ENCODE measurements at regions not wholly inside any gene's neighbourhood (a gene's known extent, or its start where the extent isn't known, plus 50 kb on each side); places are given as distances from the start of the nearest gene placed in this dataset.
"Not testable (repeated sequence)": the region's sequence is repeated elsewhere in the genome, so short reads cannot be mapped to it uniquely, and the experiment has no call there.

- H3K9me3 ChIP-seq (ENCODE audit: control insufficient read depth, insufficient read depth, low read length): no peaks in the 10 kb centered on the region
- H3K4me2 ChIP-seq (ENCODE audit: low read length): no peak overlapping the region
- no peaks in the 10 kb centered on the region for H3K36me3 ChIP-seq (ENCODE audit: control insufficient read depth, low read length)
- H3K27me3 ChIP-seq (ENCODE audit: control insufficient read depth, low read length): no peaks in the 10 kb centered on the region
- H3F3A ChIP-seq (ENCODE audit: control insufficient read depth, insufficient read depth): no peaks in the 10 kb centered on the region
- no peak for TF ChIP-seq EZH2phosphoT487 (IDR thresholded peaks at IDR 0.05; ENCODE audit: borderline replicate concordance, low read length)
- TF ChIP-seq CTCF (IDR thresholded peaks at IDR 0.05; ENCODE audit: low read depth, low read length, poor library complexity, severe bottlenecking): no peak
- H3K4me3 ChIP-seq (ENCODE audit: low read length): no peak overlapping the region
- no peak overlapping the region for H3K27ac ChIP-seq (ENCODE audit: low read depth, low read length)
- H3K4me1 ChIP-seq (ENCODE audit: control insufficient read depth, low read length): no peaks in the 10 kb centered on the region
- H4K20me1 ChIP-seq (ENCODE audit: control insufficient read depth, insufficient read depth, low read depth, low read length): no peaks in the 10 kb centered on the region
- no peaks in the 10 kb centered on the region for H3K9me2 ChIP-seq (replicated peaks; ENCODE audit: control insufficient read depth, low read length)
- no peaks in the 10 kb centered on the region for H3K79me2 ChIP-seq (ENCODE audit: control insufficient read depth, low read length)
Observed at GRCh38 chr11:87719326-87720073, 455.7 kb downstream of the RAB38 start.

- no peak overlapping the region for H3K4me3 ChIP-seq (ENCODE audit: low read length)
- no peaks in the 10 kb centered on the region for H3K9me3 ChIP-seq (ENCODE audit: control insufficient read depth, insufficient read depth, low read length)
- TF ChIP-seq EZH2phosphoT487 (IDR thresholded peaks at IDR 0.05; ENCODE audit: borderline replicate concordance, low read length): no peak
- TF ChIP-seq CTCF (IDR thresholded peaks at IDR 0.05; ENCODE audit: low read depth, low read length, poor library complexity, severe bottlenecking): no peak
- H3F3A ChIP-seq (ENCODE audit: control insufficient read depth, insufficient read depth): no peaks in the 10 kb centered on the region
- no peak overlapping the region for H3K27ac ChIP-seq (ENCODE audit: low read depth, low read length)
- no peaks in the 10 kb centered on the region for H3K9me2 ChIP-seq (replicated peaks; ENCODE audit: control insufficient read depth, low read length)
- H3K4me1 ChIP-seq (ENCODE audit: control insufficient read depth, low read length): no peaks in the 10 kb centered on the region
- no peaks in the 10 kb centered on the region for H4K20me1 ChIP-seq (ENCODE audit: control insufficient read depth, insufficient read depth, low read depth, low read length)
- H3K79me2 ChIP-seq (ENCODE audit: control insufficient read depth, low read length): no peaks in the 10 kb centered on the region
- no peaks in the 10 kb centered on the region for H3K27me3 ChIP-seq (ENCODE audit: control insufficient read depth, low read length)
- no peaks in the 10 kb centered on the region for H3K36me3 ChIP-seq (ENCODE audit: control insufficient read depth, low read length)
- H3K4me2 ChIP-seq (ENCODE audit: low read length): no peak overlapping the region
Observed at GRCh38 chr11:87712802-87713202, 462.4 kb downstream of the RAB38 start.

- H3K27ac ChIP-seq (ENCODE audit: low read depth, low read length): no peak overlapping the region
- TF ChIP-seq CTCF (IDR thresholded peaks at IDR 0.05; ENCODE audit: low read depth, low read length, poor library complexity, severe bottlenecking) (no peak), EZH2phosphoT487 (IDR thresholded peaks at IDR 0.05; ENCODE audit: borderline replicate concordance, low read length) (no peak)
- no peaks in the 10 kb centered on the region for H3K36me3 ChIP-seq (ENCODE audit: control insufficient read depth, low read length)
- no peaks in the 10 kb centered on the region for H3K4me1 ChIP-seq (ENCODE audit: control insufficient read depth, low read length)
- H3K27me3 ChIP-seq (ENCODE audit: control insufficient read depth, low read length): no peaks in the 10 kb centered on the region
- no peaks in the 10 kb centered on the region for H3K9me3 ChIP-seq (ENCODE audit: control insufficient read depth, insufficient read depth, low read length)
- H3F3A ChIP-seq (ENCODE audit: control insufficient read depth, insufficient read depth): no peaks in the 10 kb centered on the region
- no peak overlapping the region for H3K4me3 ChIP-seq (ENCODE audit: low read length)
- H3K9me2 ChIP-seq (replicated peaks; ENCODE audit: control insufficient read depth, low read length): no peaks in the 10 kb centered on the region
- H3K79me2 ChIP-seq (ENCODE audit: control insufficient read depth, low read length): no peaks in the 10 kb centered on the region
- H4K20me1 ChIP-seq (ENCODE audit: control insufficient read depth, insufficient read depth, low read depth, low read length): no peaks in the 10 kb centered on the region
- H3K4me2 ChIP-seq (ENCODE audit: low read length): no peak overlapping the region
Observed at GRCh38 chr11:87712391-87712790, 462.9 kb downstream of the RAB38 start.

GRCh38 chr11:87703589-87703988, 471.7 kb downstream of the RAB38 start:
- H3K9me3 ChIP-seq (ENCODE audit: control insufficient read depth, insufficient read depth, low read length); H3K9me2 ChIP-seq (replicated peaks; ENCODE audit: control insufficient read depth, low read length); H3K4me2 ChIP-seq (ENCODE audit: low read length); H3K79me2 ChIP-seq (ENCODE audit: control insufficient read depth, low read length); H3K4me1 ChIP-seq (ENCODE audit: control insufficient read depth, low read length); H3K27me3 ChIP-seq (ENCODE audit: control insufficient read depth, low read length); H4K20me1 ChIP-seq (ENCODE audit: control insufficient read depth, insufficient read depth, low read depth, low read length); H3K4me3 ChIP-seq (ENCODE audit: low read length); H3K27ac ChIP-seq (ENCODE audit: low read depth, low read length); H3F3A ChIP-seq (ENCODE audit: control insufficient read depth, insufficient read depth); H3K36me3 ChIP-seq (ENCODE audit: control insufficient read depth, low read length): not testable (repeated sequence)
